ENCODE measurements at regions not wholly inside any gene's neighbourhood (a gene's known extent, or its start where the extent isn't known, plus 50 kb on each side); places are given as distances from the start of the nearest gene placed in this dataset.

GRCh38 chr16:85995541-85996423, 96.8 kb downstream of the IRF8 start (continued):
- TF ChIP-seq ZBTB4 (CRISPR knock-in tag; IDR thresholded peaks at IDR 0.05) = no peak
- TF ChIP-seq BMI1 (IDR thresholded peaks at IDR 0.05; ENCODE audit: borderline replicate concordance) = no peak
- TF ChIP-seq EZH2 (IDR thresholded peaks at IDR 0.05; ENCODE audit: borderline replicate concordance, control insufficient read depth, low read depth, low read length) = no peak
- peak; percentile 49; the same call in 1 of the 2 replicates for TF ChIP-seq SIN3A (IDR thresholded peaks at IDR 0.05; ENCODE audit: low read depth, low read length)
- TF ChIP-seq KAT2A (conservative IDR thresholded peaks at IDR 0.05; ENCODE audit: control insufficient read depth, low read depth, low read length) = no peak
- TF ChIP-seq GATAD2B (conservative IDR thresholded peaks at IDR 0.05; ENCODE audit: low read depth) = peak; percentile 66; the same call in 1 of the 2 replicates
- no peak for TF ChIP-seq IRF4 (IDR thresholded peaks at IDR 0.05; ENCODE audit: low read depth, low read length)
- no peak for TF ChIP-seq FOXM1 (IDR thresholded peaks at IDR 0.05; ENCODE audit: low read depth, low read length)
- TF ChIP-seq MTA3 (IDR thresholded peaks at IDR 0.05; ENCODE audit: borderline replicate concordance, low read length) = no peak
- TF ChIP-seq, protein P1, sequence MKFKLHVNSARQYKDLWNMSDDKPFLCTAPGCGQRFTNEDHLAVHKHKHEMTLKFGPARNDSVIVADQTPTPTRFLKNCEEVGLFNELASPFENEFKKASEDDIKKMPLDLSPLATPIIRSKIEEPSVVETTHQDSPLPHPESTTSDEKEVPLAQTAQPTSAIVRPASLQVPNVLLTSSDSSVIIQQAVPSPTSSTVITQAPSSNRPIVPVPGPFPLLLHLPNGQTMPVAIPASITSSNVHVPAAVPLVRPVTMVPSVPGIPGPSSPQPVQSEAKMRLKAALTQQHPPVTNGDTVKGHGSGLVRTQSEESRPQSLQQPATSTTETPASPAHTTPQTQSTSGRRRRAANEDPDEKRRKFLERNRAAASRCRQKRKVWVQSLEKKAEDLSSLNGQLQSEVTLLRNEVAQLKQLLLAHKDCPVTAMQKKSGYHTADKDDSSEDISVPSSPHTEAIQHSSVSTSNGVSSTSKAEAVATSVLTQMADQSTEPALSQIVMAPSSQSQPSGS (IDR thresholded peaks at IDR 0.05; ENCODE audit: low read length) = no peak
- TF ChIP-seq YY1 (IDR thresholded peaks at IDR 0.05; ENCODE audit: low read depth, low read length) = no peak
- TF ChIP-seq ZNF622 (IDR thresholded peaks at IDR 0.05) = no peak
- peak; percentile 39 to 53; a peak in 2 of 4 replicates for TF ChIP-seq EP300 (IDR thresholded peaks at IDR 0.05; ENCODE audit: borderline replicate concordance in 1 of 2, control insufficient read depth in 1 of 2, low read depth in 2 of 2, low read length in 2 of 2)
- TF ChIP-seq CHD1 (IDR thresholded peaks at IDR 0.05; ENCODE audit: low read depth, low read length) = no peak
- TF ChIP-seq KDM1A (IDR thresholded peaks at IDR 0.05; ENCODE audit: borderline replicate concordance) = no peak
- TF ChIP-seq, protein P2, sequence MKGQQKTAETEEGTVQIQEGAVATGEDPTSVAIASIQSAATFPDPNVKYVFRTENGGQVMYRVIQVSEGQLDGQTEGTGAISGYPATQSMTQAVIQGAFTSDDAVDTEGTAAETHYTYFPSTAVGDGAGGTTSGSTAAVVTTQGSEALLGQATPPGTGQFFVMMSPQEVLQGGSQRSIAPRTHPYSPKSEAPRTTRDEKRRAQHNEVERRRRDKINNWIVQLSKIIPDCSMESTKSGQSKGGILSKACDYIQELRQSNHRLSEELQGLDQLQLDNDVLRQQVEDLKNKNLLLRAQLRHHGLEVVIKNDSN (IDR thresholded peaks at IDR 0.05; ENCODE audit: borderline replicate concordance, extremely low read length, insufficient read depth, low read depth, low read length) = peak; percentile 54
- TF ChIP-seq NFXL1 (IDR thresholded peaks at IDR 0.05; ENCODE audit: borderline replicate concordance) = no peak
- TF ChIP-seq, protein P3, sequence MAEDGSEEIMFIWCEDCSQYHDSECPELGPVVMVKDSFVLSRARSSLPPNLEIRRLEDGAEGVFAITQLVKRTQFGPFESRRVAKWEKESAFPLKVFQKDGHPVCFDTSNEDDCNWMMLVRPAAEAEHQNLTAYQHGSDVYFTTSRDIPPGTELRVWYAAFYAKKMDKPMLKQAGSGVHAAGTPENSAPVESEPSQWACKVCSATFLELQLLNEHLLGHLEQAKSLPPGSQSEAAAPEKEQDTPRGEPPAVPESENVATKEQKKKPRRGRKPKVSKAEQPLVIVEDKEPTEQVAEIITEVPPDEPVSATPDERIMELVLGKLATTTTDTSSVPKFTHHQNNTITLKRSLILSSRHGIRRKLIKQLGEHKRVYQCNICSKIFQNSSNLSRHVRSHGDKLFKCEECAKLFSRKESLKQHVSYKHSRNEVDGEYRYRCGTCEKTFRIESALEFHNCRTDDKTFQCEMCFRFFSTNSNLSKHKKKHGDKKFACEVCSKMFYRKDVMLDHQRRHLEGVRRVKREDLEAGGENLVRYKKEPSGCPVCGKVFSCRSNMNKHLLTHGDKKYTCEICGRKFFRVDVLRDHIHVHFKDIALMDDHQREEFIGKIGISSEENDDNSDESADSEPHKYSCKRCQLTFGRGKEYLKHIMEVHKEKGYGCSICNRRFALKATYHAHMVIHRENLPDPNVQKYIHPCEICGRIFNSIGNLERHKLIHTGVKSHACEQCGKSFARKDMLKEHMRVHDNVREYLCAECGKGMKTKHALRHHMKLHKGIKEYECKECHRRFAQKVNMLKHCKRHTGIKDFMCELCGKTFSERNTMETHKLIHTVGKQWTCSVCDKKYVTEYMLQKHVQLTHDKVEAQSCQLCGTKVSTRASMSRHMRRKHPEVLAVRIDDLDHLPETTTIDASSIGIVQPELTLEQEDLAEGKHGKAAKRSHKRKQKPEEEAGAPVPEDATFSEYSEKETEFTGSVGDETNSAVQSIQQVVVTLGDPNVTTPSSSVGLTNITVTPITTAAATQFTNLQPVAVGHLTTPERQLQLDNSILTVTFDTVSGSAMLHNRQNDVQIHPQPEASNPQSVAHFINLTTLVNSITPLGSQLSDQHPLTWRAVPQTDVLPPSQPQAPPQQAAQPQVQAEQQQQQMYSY (CRISPR knock-in tag; IDR thresholded peaks at IDR 0.05) = no peak
- peak in 1 of 2 experiments; percentile 48; a peak in 2 of 4 replicates for TF ChIP-seq ETV6 (conservative IDR thresholded peaks at IDR 0.05 in 1 of 2, IDR thresholded peaks at IDR 0.05 in 1 of 2; ENCODE audit: borderline replicate concordance in 1 of 2, low read depth in 1 of 2)

Data from GM12878 (cell line).